H1 (cell line): ENCODE measurements at regions not wholly inside any gene's neighbourhood (a gene's known extent, or its start where the extent isn't known, plus 50 kb on each side); places are given as distances from the start of the nearest gene placed in this dataset.

Experiments
- TF ChIP-seq, protein P1 (sequence below): IDR thresholded peaks from 2 replicates; pipeline ENCODE4 v1.6.1; 2012; ENCODE audit warnings: low read length, inconsistent platforms

DNA sequence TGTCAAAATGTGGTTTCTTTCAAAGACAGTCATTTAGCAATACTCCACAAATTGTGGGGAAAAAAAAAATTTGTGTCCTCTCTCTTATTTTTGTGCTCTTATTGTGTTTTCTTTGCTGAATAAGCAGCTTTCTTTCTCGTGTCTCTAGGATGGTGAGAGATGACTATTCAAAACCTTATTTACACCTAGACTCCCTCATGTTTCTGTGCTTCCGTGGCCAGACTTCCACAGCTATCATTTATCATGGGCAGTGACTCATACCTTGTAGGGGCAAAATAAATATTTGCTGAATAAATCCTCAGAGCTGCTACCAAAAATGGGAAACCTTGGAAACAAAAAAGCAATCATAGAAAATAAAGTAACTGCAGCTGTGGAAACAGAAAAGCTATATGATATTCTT is 204.9 kb upstream of the MIR17HG start (continued):
- TF ChIP-seq, protein P1, sequence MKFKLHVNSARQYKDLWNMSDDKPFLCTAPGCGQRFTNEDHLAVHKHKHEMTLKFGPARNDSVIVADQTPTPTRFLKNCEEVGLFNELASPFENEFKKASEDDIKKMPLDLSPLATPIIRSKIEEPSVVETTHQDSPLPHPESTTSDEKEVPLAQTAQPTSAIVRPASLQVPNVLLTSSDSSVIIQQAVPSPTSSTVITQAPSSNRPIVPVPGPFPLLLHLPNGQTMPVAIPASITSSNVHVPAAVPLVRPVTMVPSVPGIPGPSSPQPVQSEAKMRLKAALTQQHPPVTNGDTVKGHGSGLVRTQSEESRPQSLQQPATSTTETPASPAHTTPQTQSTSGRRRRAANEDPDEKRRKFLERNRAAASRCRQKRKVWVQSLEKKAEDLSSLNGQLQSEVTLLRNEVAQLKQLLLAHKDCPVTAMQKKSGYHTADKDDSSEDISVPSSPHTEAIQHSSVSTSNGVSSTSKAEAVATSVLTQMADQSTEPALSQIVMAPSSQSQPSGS, result no peak
